Smooth muscle cell (in vitro differentiated cells): ENCODE measurements at regions not wholly inside any gene's neighbourhood (a gene's known extent, or its start where the extent isn't known, plus 50 kb on each side); places are given as distances from the start of the nearest gene placed in this dataset.

ENCODE experiments used
- DNase-seq: peaks from one replicate; lab custom pipeline; 2025; ENCODE audit not compliant: unreplicated experiment; lab: John Stamatoyannopoulos, UW
- H2AFZ ChIP-seq: fragments of 200-600 bp; sonication (generic); 2 replicates; pipeline ENCODE4 v1.6.0; 2016; ENCODE audit warnings: antibody characterized with exemption, low read depth, mild to moderate bottlenecking
- H3F3A ChIP-seq: fragments of 200-600 bp; sonication (generic); 2 replicates; pipeline ENCODE4 v1.6.0; 2017; ENCODE audit warnings: antibody characterized with exemption, low read depth
- H3K27ac ChIP-seq: fragments of 200-600 bp; sonication (generic); 2 replicates; pipeline ENCODE4 v1.5.1; 2016; ENCODE audit warnings: low read depth, mild to moderate bottlenecking
- H3K27me3 ChIP-seq: fragments of 200-600 bp; sonication (generic); 2 replicates; pipeline ENCODE4 v1.6.1; 2016; ENCODE audit warnings: low read depth, mild to moderate bottlenecking
- H3K36me3 ChIP-seq: fragments of 200-600 bp; sonication (generic); 2 replicates; pipeline ENCODE4 v1.5.1; 2016; ENCODE audit warnings: low read depth
- H3K4me1 ChIP-seq: fragments of 200-600 bp; sonication (generic); 2 replicates; pipeline ENCODE4 v1.5.1; 2016; ENCODE audit warnings: low read depth
- H3K4me2 ChIP-seq: fragments of 200-600 bp; sonication (generic); 2 replicates; pipeline ENCODE4 v1.6.0; 2016; ENCODE audit warnings: mild to moderate bottlenecking
- H3K4me3 ChIP-seq: fragments of 200-600 bp; sonication (generic); 2 replicates; pipeline ENCODE4 v1.5.1; 2016; ENCODE audit warnings: mild to moderate bottlenecking
- H3K79me2 ChIP-seq: fragments of 200-600 bp; sonication (generic); 2 replicates; pipeline ENCODE4 v1.6.0; 2016; ENCODE audit warnings: low read depth, mild to moderate bottlenecking
- H3K9ac ChIP-seq: fragments of 200-600 bp; sonication (generic); 2 replicates; pipeline ENCODE4 v1.6.0; 2016; ENCODE audit warnings: low read depth
- H3K9me3 ChIP-seq: fragments of 200-600 bp; sonication (generic); replicated peaks from 2 replicates; pipeline ENCODE4 v1.5.1; 2016; ENCODE audit warnings: low read depth
- H4K20me1 ChIP-seq: fragments of 200-600 bp; sonication (generic); 2 replicates; pipeline ENCODE4 v1.6.0; 2016; ENCODE audit warnings: low read depth
- WGBS: methylation state at CpG from one replicate; pipeline ENCODE4 v1.1.7; 2016; ENCODE audit warnings: low lambda C conversion rate; 5-methylcytosine and 5-hydroxymethylcytosine counted together
- TF ChIP-seq, protein P1 (sequence below): fragments of 200-600 bp; sonication (generic); IDR thresholded peaks from 2 replicates; pipeline ENCODE4 v1.5.1; 2017; ENCODE audit warnings: borderline replicate concordance, mild to moderate bottlenecking, antibody characterized with exemption; ENCODE audit not compliant: insufficient read depth, poor library complexity, severe bottlenecking

GRCh38 chr3:86790884-86791549, 199.9 kb downstream of the VGLL3 start:
- Histone ChIP-seq H2AFZ (peak overlapping the region; percentile 9), H3K4me3 (no peak overlapping the region), H3K4me2 (no peak overlapping the region), H3K9ac (no peak overlapping the region), H3K27me3 (no peaks in the 10 kb centered on the region), H3K36me3 (no peaks in the 10 kb centered on the region), H3K4me1 (peaks cover 23% of the 10 kb centered on the region), H3F3A (peaks cover 6% of the 10 kb centered on the region), H4K20me1 (no peaks in the 10 kb centered on the region), H3K27ac (no peak overlapping the region), H3K79me2 (no peaks in the 10 kb centered on the region), H3K9me3 (no peaks in the 10 kb centered on the region)
- 88% methylated on average over 4 of the region's 4 CpGs for WGBS
- no peak for DNase-seq
- TF ChIP-seq, protein P1, sequence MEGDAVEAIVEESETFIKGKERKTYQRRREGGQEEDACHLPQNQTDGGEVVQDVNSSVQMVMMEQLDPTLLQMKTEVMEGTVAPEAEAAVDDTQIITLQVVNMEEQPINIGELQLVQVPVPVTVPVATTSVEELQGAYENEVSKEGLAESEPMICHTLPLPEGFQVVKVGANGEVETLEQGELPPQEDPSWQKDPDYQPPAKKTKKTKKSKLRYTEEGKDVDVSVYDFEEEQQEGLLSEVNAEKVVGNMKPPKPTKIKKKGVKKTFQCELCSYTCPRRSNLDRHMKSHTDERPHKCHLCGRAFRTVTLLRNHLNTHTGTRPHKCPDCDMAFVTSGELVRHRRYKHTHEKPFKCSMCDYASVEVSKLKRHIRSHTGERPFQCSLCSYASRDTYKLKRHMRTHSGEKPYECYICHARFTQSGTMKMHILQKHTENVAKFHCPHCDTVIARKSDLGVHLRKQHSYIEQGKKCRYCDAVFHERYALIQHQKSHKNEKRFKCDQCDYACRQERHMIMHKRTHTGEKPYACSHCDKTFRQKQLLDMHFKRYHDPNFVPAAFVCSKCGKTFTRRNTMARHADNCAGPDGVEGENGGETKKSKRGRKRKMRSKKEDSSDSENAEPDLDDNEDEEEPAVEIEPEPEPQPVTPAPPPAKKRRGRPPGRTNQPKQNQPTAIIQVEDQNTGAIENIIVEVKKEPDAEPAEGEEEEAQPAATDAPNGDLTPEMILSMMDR = no peak

- peak overlapping the region; percentile 10 for H2AFZ ChIP-seq
- no peaks in the 10 kb centered on the region for H3K79me2 ChIP-seq
- H3K36me3 ChIP-seq = no peaks in the 10 kb centered on the region
- no peaks in the 10 kb centered on the region for H3F3A ChIP-seq
- no peaks in the 10 kb centered on the region for H4K20me1 ChIP-seq
- TF ChIP-seq, protein P1 = no peak
- DNase-seq = no peak
- H3K4me3 ChIP-seq = no peak overlapping the region
- H3K9ac ChIP-seq = no peak overlapping the region
- no peaks in the 10 kb centered on the region for H3K9me3 ChIP-seq
- no peaks in the 10 kb centered on the region for H3K27me3 ChIP-seq
- H3K4me2 ChIP-seq = no peak overlapping the region
- peak overlapping the region; percentile 69 for H3K27ac ChIP-seq
- H3K4me1 ChIP-seq = peaks cover 6% of the 10 kb centered on the region
- 74% methylated on average over 2 of the region's 2 CpGs for WGBS
These were observed 202.6 kb downstream of the VGLL3 start for GRCh38 chr3:86788371-86788770.

DNA sequence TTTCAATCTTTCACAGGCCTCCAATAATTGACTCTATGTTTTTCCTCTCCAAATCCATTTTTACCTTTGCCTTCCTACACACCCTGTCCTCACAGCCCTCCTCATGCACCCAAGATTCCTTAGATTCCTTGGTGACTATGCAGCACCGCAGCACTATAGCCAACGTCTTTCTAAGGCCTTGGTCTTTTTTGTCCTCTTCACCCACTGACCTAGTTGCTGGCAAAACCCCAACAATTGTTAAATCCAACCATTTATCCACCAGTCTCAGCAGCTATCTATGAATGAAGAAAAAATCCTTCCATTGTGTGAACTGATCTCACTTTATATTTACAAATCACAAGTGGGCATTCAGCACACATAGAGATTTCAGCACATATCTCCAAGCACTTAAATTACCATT, 203.9 kb downstream of the VGLL3 start:
- Histone ChIP-seq H3K4me1 (no peaks in the 10 kb centered on the region), H3K4me3 (no peak overlapping the region), H3K9me3 (no peaks in the 10 kb centered on the region), H3K4me2 (no peak overlapping the region), H2AFZ (peak overlapping the region; percentile 13), H3K9ac (no peak overlapping the region), H3K36me3 (no peaks in the 10 kb centered on the region), H4K20me1 (no peaks in the 10 kb centered on the region), H3K27ac (no peak overlapping the region), H3F3A (no peaks in the 10 kb centered on the region), H3K79me2 (no peaks in the 10 kb centered on the region), H3K27me3 (no peaks in the 10 kb centered on the region)
- DNase-seq = no peak
- TF ChIP-seq, protein P1 = no peak
- 26% methylated on average over 2 of the region's 2 CpGs for WGBS

DNA sequence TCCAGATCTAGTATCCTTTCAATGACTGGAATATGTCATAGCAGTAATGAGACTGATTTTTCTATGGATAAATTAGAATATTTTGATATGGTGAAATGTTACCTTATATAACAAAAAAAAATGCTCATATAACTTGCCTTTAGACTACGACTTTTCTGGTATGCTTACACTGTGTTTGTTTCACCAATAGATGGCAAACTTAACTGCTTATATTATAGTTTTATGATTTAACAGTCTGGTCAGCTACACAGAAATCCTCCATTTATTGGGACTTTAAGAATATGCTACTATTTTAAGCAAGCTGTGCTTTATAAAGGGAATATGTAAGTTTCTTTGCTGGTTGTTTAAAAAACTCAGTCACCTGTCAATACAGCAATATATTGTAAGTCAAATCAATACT, 205.6 kb downstream of the VGLL3 start:
- Histone ChIP-seq H3K9me3 (no peaks in the 10 kb centered on the region), H2AFZ (no peak overlapping the region), H3K79me2 (no peaks in the 10 kb centered on the region), H3K36me3 (no peaks in the 10 kb centered on the region), H3K4me1 (no peaks in the 10 kb centered on the region), H4K20me1 (no peaks in the 10 kb centered on the region), H3K27ac (no peak overlapping the region), H3K4me2 (no peak overlapping the region), H3K4me3 (no peak overlapping the region), H3K27me3 (no peaks in the 10 kb centered on the region), H3F3A (no peaks in the 10 kb centered on the region), H3K9ac (no peak overlapping the region)
- TF ChIP-seq, protein P1 = peak; percentile 45
- 73% methylated on average over 1 of the region's 1 CpG for WGBS
- DNase-seq = no peak
